ENCODE measurements at regions not wholly inside any gene's neighbourhood (a gene's known extent, or its start where the extent isn't known, plus 50 kb on each side); places are given as distances from the start of the nearest gene placed in this dataset.

GRCh38 chr15:37595426-37595970 lies 338.9 kb upstream of the TMCO5A start:
- DNase-seq, result no peak
- Histone ChIP-seq H3K4me3 (ENCODE audit: low read depth, low read length) (no peak overlapping the region), H3K36me3 (no peaks in the 10 kb centered on the region), H3K27ac (no peak overlapping the region), H3K27me3 (ENCODE audit: insufficient read depth, low read depth, severe bottlenecking) (no peaks in the 10 kb centered on the region), H3K9me3 (ENCODE audit: severe bottlenecking) (no peaks in the 10 kb centered on the region)
- no peak for TF ChIP-seq CTCF (IDR thresholded peaks at IDR 0.05; ENCODE audit: low read depth, low read length)

- Histone ChIP-seq H3K4me3 (ENCODE audit: low read depth, low read length) (no peak overlapping the region), H3K27ac (no peak overlapping the region), H3K36me3 (no peaks in the 10 kb centered on the region), H3K27me3 (ENCODE audit: insufficient read depth, low read depth, severe bottlenecking) (no peaks in the 10 kb centered on the region), H3K9me3 (ENCODE audit: severe bottlenecking) (no peaks in the 10 kb centered on the region)
- DNase-seq, result no peak
- TF ChIP-seq CTCF (IDR thresholded peaks at IDR 0.05; ENCODE audit: low read depth, low read length), result no peak
Observed at GRCh38 chr15:37599156-37599555, 335.3 kb upstream of the TMCO5A start.

- Histone ChIP-seq H3K27me3 (ENCODE audit: insufficient read depth, low read depth, severe bottlenecking) (no peaks in the 10 kb centered on the region), H3K27ac (no peak overlapping the region), H3K36me3 (no peaks in the 10 kb centered on the region), H3K4me3 (ENCODE audit: low read depth, low read length) (no peak overlapping the region), H3K9me3 (ENCODE audit: severe bottlenecking) (peaks cover 3% of the 10 kb centered on the region)
- DNase-seq, result no peak
- TF ChIP-seq CTCF (IDR thresholded peaks at IDR 0.05; ENCODE audit: low read depth, low read length), result no peak
Observed at GRCh38 chr15:37616215-37616614, 318.2 kb upstream of the TMCO5A start.

- no peak for DNase-seq
- Histone ChIP-seq H3K9me3 (ENCODE audit: severe bottlenecking) (peaks cover 3% of the 10 kb centered on the region), H3K27ac (no peak overlapping the region), H3K27me3 (ENCODE audit: insufficient read depth, low read depth, severe bottlenecking) (no peaks in the 10 kb centered on the region), H3K36me3 (no peaks in the 10 kb centered on the region), H3K4me3 (ENCODE audit: low read depth, low read length) (no peak overlapping the region)
- no peak for TF ChIP-seq CTCF (IDR thresholded peaks at IDR 0.05; ENCODE audit: low read depth, low read length)
Observed at GRCh38 chr15:37618353-37618752, 316.1 kb upstream of the TMCO5A start.

- Histone ChIP-seq H3K9me3 (ENCODE audit: severe bottlenecking) (peaks cover 3% of the 10 kb centered on the region), H3K4me3 (ENCODE audit: low read depth, low read length) (no peak overlapping the region), H3K36me3 (no peaks in the 10 kb centered on the region), H3K27ac (no peak overlapping the region), H3K27me3 (ENCODE audit: insufficient read depth, low read depth, severe bottlenecking) (no peaks in the 10 kb centered on the region)
- no peak for DNase-seq
- no peak for TF ChIP-seq CTCF (IDR thresholded peaks at IDR 0.05; ENCODE audit: low read depth, low read length)
Observed at GRCh38 chr15:37619358-37620042, 314.9 kb upstream of the TMCO5A start.

- Histone ChIP-seq H3K4me3 (ENCODE audit: low read depth, low read length) (no peak overlapping the region), H3K27ac (no peak overlapping the region), H3K36me3 (no peaks in the 10 kb centered on the region), H3K27me3 (ENCODE audit: insufficient read depth, low read depth, severe bottlenecking) (no peaks in the 10 kb centered on the region), H3K9me3 (ENCODE audit: severe bottlenecking) (no peaks in the 10 kb centered on the region)
- TF ChIP-seq CTCF (IDR thresholded peaks at IDR 0.05; ENCODE audit: low read depth, low read length), result no peak
- no peak for DNase-seq
Observed at GRCh38 chr15:37625576-37625975, 308.9 kb upstream of the TMCO5A start.
